OCI-LY7 (cell line): ENCODE measurements at regions not wholly inside any gene's neighbourhood (a gene's known extent, or its start where the extent isn't known, plus 50 kb on each side); places are given as distances from the start of the nearest gene placed in this dataset.
"Not testable (repeated sequence)": the region's sequence is repeated elsewhere in the genome, so short reads cannot be mapped to it uniquely, and the experiment has no call there.

Experiments
- BruUV-seq: library from RNA; stranded (reverse); fragments of 400-500 nt; replicated peaks from 2 replicates; lab custom pipeline; 2021; lab: Mats Ljungman, UMichigan
- CTCF ChIA-PET: fragments of 300-600 bp; sonication (Branson Sonifier 250); formaldehyde crosslinking; loops from one replicate; lab custom pipeline; 2022; ENCODE audit warnings: antibody characterized with exemption; ENCODE audit not compliant: unreplicated experiment; lab: Charles Lee
- POLR2A ChIA-PET: fragments of 300-600 bp; sonication (Branson Sonifier 250); formaldehyde crosslinking; loops from one replicate; lab custom pipeline; 2022; ENCODE audit warnings: antibody characterized with exemption; lab: Charles Lee
- DNase-seq: peaks from one replicate; pipeline ENCODE4 v3.0.0-alpha.2; 2015; ENCODE audit warnings: low spot score
- H2AFZ ChIP-seq: fragments of 200-600 bp; sonication (generic), shearing (Covaris generic); 2 replicates; pipeline ENCODE4 v1.6.1; 2014; ENCODE audit warnings: mild to moderate bottlenecking, antibody characterized with exemption, low read length, moderate library complexity
- H3K27ac ChIP-seq: fragments of 200-600 bp; sonication (generic); 2 replicates; pipeline ENCODE4 v1.5.1; 2014; ENCODE audit warnings: mixed run types, low read depth, mild to moderate bottlenecking, moderate library complexity, low read length, inconsistent platforms; ENCODE audit not compliant: poor library complexity, severe bottlenecking
- H3K36me3 ChIP-seq: fragments of 200-600 bp; sonication (generic); 2 replicates; pipeline ENCODE4 v1.6.1; 2014; ENCODE audit warnings: mild to moderate bottlenecking, antibody characterized with exemption, low read length, moderate library complexity, mixed read lengths; ENCODE audit not compliant: insufficient read depth
- H3K4me1 ChIP-seq: fragments of 200-600 bp; sonication (generic); 2 replicates; pipeline ENCODE4 v1.5.1; 2014; ENCODE audit warnings: mild to moderate bottlenecking, low read length; ENCODE audit not compliant: insufficient read depth, poor library complexity, severe bottlenecking
- H3K4me2 ChIP-seq: fragments of 200-600 bp; sonication (generic); 2 replicates; pipeline ENCODE4 v1.6.1; 2014; ENCODE audit warnings: mild to moderate bottlenecking, low read length
- H3K4me3 ChIP-seq: fragments of 200-600 bp; sonication (generic); 2 replicates; pipeline ENCODE4 v1.5.1; 2014; ENCODE audit warnings: mild to moderate bottlenecking, low read depth, low read length; ENCODE audit not compliant: poor library complexity, severe bottlenecking
- H3K79me2 ChIP-seq: fragments of 200-600 bp; sonication (generic); 2 replicates; pipeline ENCODE4 v1.6.1; 2016; ENCODE audit warnings: low read depth, mild to moderate bottlenecking, low read length, moderate library complexity, mixed read lengths; ENCODE audit not compliant: insufficient read depth
- H3K9me2 ChIP-seq: fragments of 200-600 bp; sonication (generic); 2 replicates; pipeline ENCODE4 v1.6.1; 2016; ENCODE audit warnings: mild to moderate bottlenecking, low read length, mixed read lengths; ENCODE audit not compliant: insufficient read depth
- H3K9me3 ChIP-seq: fragments of 200-600 bp; sonication (generic); 2 replicates; pipeline ENCODE4 v1.6.1; 2014; ENCODE audit warnings: mild to moderate bottlenecking, mixed run types, low read length, mixed read lengths
- H4K20me1 ChIP-seq: fragments of 200-600 bp; sonication (generic); 2 replicates; pipeline ENCODE4 v1.6.1; 2014; ENCODE audit warnings: mild to moderate bottlenecking, antibody characterized with exemption, low read length, moderate library complexity, mixed read lengths; ENCODE audit not compliant: insufficient read depth
- CTCF ChIP-seq: fragments of 200-600 bp; sonication (generic); conservative IDR thresholded peaks from 2 replicates; pipeline ENCODE4 v1.5.1; 2014; ENCODE audit warnings: mild to moderate bottlenecking, antibody characterized with exemption, low read length, moderate library complexity, mixed read lengths
- EZH2phosphoT487 ChIP-seq: fragments of 200-600 bp; sonication (generic); IDR thresholded peaks from 2 replicates; pipeline ENCODE4 v1.6.1; 2018; ENCODE audit warnings: low read depth, borderline replicate concordance, mild to moderate bottlenecking, mixed run types, antibody characterized with exemption, low read length, moderate library complexity, mixed read lengths
- intact Hi-C: fragments of 100-400 bp; cut with micrococcal nuclease; formaldehyde crosslinking; loops from one replicate; pipeline ENCODE4 v1.10.0; 2022; ENCODE audit not compliant: unreplicated experiment

GRCh38 chr10:45160271-45160670 is 155.1 kb downstream of the OR13A1 start:
- no peaks in the 10 kb centered on the region for H3K79me2 ChIP-seq
- ChIA-PET POLR2A (no interaction called here), CTCF (no interaction called here)
- no peaks in the 10 kb centered on the region for H3K36me3 ChIP-seq
- no peak overlapping the region for H3K27ac ChIP-seq
- no peaks in the 10 kb centered on the region for H3K9me3 ChIP-seq
- no peak overlapping the region for H3K4me2 ChIP-seq
- TF ChIP-seq CTCF (no peak), EZH2phosphoT487 (no peak)
- DNase-seq = no peak
- intact Hi-C loops = no loop called here
- H4K20me1 ChIP-seq = no peaks in the 10 kb centered on the region
- no peak overlapping the region for H3K4me3 ChIP-seq
- H3K9me2 ChIP-seq = no peaks in the 10 kb centered on the region
- H3K4me1 ChIP-seq = no peaks in the 10 kb centered on the region
- H2AFZ ChIP-seq = no peak overlapping the region
- BruUV-seq = no TSS peak

- Histone ChIP-seq H3K27ac (no peak overlapping the region), H3K4me2 (no peak overlapping the region), H3K4me1 (no peaks in the 10 kb centered on the region), H2AFZ (no peak overlapping the region), H3K9me2 (no peaks in the 10 kb centered on the region), H3K79me2 (no peaks in the 10 kb centered on the region), H3K36me3 (no peaks in the 10 kb centered on the region), H4K20me1 (no peaks in the 10 kb centered on the region), H3K9me3 (no peaks in the 10 kb centered on the region), H3K4me3 (no peak overlapping the region)
- CTCF ChIA-PET = no interaction called here
- intact Hi-C loops = no loop called here
- no peak for DNase-seq
- TF ChIP-seq EZH2phosphoT487 = no peak
- TF ChIP-seq CTCF = no peak
- POLR2A ChIA-PET = no interaction called here
- BruUV-seq = no TSS peak
Measured at GRCh38 chr10:45163315-45163975, 152.0 kb downstream of the OR13A1 start.

- H3K27ac ChIP-seq, H3K4me1 ChIP-seq, CTCF ChIA-PET, H3K4me3 ChIP-seq, H3K79me2 ChIP-seq, H3K9me3 ChIP-seq, H4K20me1 ChIP-seq, H3K4me2 ChIP-seq, intact Hi-C loops, POLR2A ChIA-PET, DNase-seq, H2AFZ ChIP-seq, BruUV-seq, H3K36me3 ChIP-seq, H3K9me2 ChIP-seq: not testable (repeated sequence)
Measured at GRCh38 chr10:45175520-45176118, 139.8 kb downstream of the OR13A1 start.
